ENCODE measurements at regions not wholly inside any gene's neighbourhood (a gene's known extent, or its start where the extent isn't known, plus 50 kb on each side); places are given as distances from the start of the nearest gene placed in this dataset.

- TF ChIP-seq GATA2 (IDR thresholded peaks at IDR 0.05; ENCODE audit: low read depth, low read length) (no peak), GATA3 (IDR thresholded peaks at IDR 0.05; ENCODE audit: low read depth, low read length) (no peak)
These were observed 414.2 kb upstream of the SPTLC3 start for GRCh38 chr20:12594410-12595088.

GRCh38 chr20:12595841-12596240 lies 412.9 kb upstream of the SPTLC3 start:
- TF ChIP-seq GATA3 (IDR thresholded peaks at IDR 0.05; ENCODE audit: low read depth, low read length): no peak

- no peak for TF ChIP-seq GATA3 (IDR thresholded peaks at IDR 0.05; ENCODE audit: low read depth, low read length)
- no peak for TF ChIP-seq GATA2 (IDR thresholded peaks at IDR 0.05; ENCODE audit: low read depth, low read length)
These were observed 411.9 kb upstream of the SPTLC3 start for GRCh38 chr20:12596863-12597262.

DNA sequence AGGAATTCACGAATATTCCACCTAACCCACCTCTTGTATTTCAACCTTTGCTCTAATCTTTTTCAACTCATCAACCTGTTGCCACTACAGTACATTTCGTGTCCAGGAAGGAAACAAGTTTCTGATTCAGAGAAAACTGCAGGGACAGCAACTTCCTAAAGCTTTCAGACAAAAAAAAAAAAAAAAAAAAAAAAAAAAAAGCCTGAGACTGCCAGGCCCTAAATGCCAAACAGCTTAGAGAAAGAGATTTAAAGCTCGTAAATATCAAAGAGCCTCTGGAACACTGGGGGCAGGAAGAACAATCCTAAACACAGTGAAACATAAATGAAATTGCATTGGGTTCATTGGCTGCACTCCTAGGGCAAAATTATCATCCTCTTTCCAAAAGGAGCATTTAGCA lies 411.2 kb upstream of the SPTLC3 start:
- TF ChIP-seq GATA3 (IDR thresholded peaks at IDR 0.05; ENCODE audit: low read depth, low read length) (no peak), GATA2 (IDR thresholded peaks at IDR 0.05; ENCODE audit: low read depth, low read length) (no peak)

GRCh38 chr20:12598894-12599293 lies 409.9 kb upstream of the SPTLC3 start:
- TF ChIP-seq GATA3 (IDR thresholded peaks at IDR 0.05; ENCODE audit: low read depth, low read length) (no peak), GATA2 (IDR thresholded peaks at IDR 0.05; ENCODE audit: low read depth, low read length) (no peak)

GRCh38 chr20:12599494-12599893 lies 409.3 kb upstream of the SPTLC3 start:
- TF ChIP-seq GATA2 (IDR thresholded peaks at IDR 0.05; ENCODE audit: low read depth, low read length): no peak
- no peak for TF ChIP-seq GATA3 (IDR thresholded peaks at IDR 0.05; ENCODE audit: low read depth, low read length)

GRCh38 chr20:12605751-12606150 lies 403.0 kb upstream of the SPTLC3 start:
- TF ChIP-seq GATA3 (IDR thresholded peaks at IDR 0.05; ENCODE audit: low read depth, low read length) (no peak), GATA2 (IDR thresholded peaks at IDR 0.05; ENCODE audit: low read depth, low read length) (no peak)

GRCh38 chr20:12610871-12611270 lies 397.9 kb upstream of the SPTLC3 start:
- TF ChIP-seq GATA3 (IDR thresholded peaks at IDR 0.05; ENCODE audit: low read depth, low read length): no peak
- TF ChIP-seq GATA2 (IDR thresholded peaks at IDR 0.05; ENCODE audit: low read depth, low read length): no peak

DNA sequence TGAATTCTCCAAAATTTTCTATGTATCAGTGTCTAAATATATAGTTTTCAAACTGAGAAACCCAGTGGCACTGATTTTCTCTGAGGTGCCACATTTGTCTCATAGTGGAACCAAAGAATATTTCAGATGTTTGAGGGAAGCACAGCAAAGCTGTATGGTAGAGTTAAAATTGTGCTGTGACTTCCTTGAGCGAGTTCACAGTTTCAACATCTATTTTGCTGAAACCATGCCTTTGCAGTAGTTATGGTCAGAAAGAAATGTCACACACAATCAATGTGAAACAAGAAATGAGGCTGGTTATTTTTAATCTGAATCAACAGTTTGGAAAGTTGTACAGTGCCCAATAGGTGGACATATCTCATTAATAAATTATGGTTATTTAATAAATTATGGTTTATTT lies 394.0 kb upstream of the SPTLC3 start:
- no peak for TF ChIP-seq GATA3 (IDR thresholded peaks at IDR 0.05; ENCODE audit: low read depth, low read length)
- no peak for TF ChIP-seq GATA2 (IDR thresholded peaks at IDR 0.05; ENCODE audit: low read depth, low read length)

DNA sequence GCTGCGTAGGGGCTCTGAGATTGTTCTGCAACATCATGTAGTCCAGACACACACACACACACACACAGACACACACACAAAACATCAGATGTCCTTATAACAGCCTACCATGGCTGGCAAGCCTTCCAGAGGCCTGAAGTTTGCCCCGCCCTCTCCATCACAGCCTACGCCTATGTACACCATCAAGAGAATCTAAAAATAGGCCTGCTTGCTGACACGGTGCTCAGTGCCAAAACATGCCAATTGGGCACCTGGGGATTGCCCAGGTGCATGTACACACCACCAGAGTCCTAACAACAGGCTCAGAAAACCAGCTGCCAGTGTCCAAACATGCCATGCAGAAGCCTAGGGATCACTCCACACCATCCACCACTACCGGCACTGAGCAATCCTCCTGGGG lies 391.7 kb upstream of the SPTLC3 start:
- TF ChIP-seq GATA2 (IDR thresholded peaks at IDR 0.05; ENCODE audit: low read depth, low read length) (no peak), GATA3 (IDR thresholded peaks at IDR 0.05; ENCODE audit: low read depth, low read length) (no peak)

DNA sequence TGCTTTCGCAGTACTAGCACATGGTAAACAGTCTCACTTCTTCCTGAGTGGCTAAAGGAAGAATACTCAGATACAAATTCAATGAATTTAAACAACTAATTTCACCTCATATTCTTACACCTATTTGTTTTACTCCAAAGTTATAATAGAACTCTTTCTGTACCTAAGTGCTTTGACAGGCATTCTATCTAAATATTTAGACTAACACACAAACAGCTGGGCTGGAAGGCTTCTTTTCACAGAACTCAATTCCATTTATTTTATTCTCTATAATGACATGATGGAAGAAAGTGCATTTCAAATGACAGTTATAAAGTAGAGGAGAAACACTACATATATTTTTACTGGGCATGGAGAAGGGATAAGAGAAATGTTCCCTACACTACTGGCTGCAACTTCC lies 384.9 kb upstream of the SPTLC3 start:
- no peak for TF ChIP-seq GATA3 (IDR thresholded peaks at IDR 0.05; ENCODE audit: low read depth, low read length)

- TF ChIP-seq GATA2 (IDR thresholded peaks at IDR 0.05; ENCODE audit: low read depth, low read length) (no peak), GATA3 (IDR thresholded peaks at IDR 0.05; ENCODE audit: low read depth, low read length) (no peak)
These were observed 381.3 kb upstream of the SPTLC3 start for GRCh38 chr20:12627485-12627884.

GRCh38 chr20:12638633-12639312 lies 370.0 kb upstream of the SPTLC3 start:
- TF ChIP-seq GATA2 (IDR thresholded peaks at IDR 0.05; ENCODE audit: low read depth, low read length) (peak; percentile 35; the same call in 1 of the 2 replicates), GATA3 (IDR thresholded peaks at IDR 0.05; ENCODE audit: low read depth, low read length) (no peak)

GRCh38 chr20:12640251-12640650 lies 368.5 kb upstream of the SPTLC3 start:
- TF ChIP-seq GATA3 (IDR thresholded peaks at IDR 0.05; ENCODE audit: low read depth, low read length) (no peak), GATA2 (IDR thresholded peaks at IDR 0.05; ENCODE audit: low read depth, low read length) (no peak)

GRCh38 chr20:12641619-12642018 lies 367.2 kb upstream of the SPTLC3 start:
- TF ChIP-seq GATA3 (IDR thresholded peaks at IDR 0.05; ENCODE audit: low read depth, low read length) (no peak), GATA2 (IDR thresholded peaks at IDR 0.05; ENCODE audit: low read depth, low read length) (no peak)

Data from SH-SY5Y (cell line).